ENCODE measurements at regions not wholly inside any gene's neighbourhood (a gene's known extent, or its start where the extent isn't known, plus 50 kb on each side); places are given as distances from the start of the nearest gene placed in this dataset.

DNA sequence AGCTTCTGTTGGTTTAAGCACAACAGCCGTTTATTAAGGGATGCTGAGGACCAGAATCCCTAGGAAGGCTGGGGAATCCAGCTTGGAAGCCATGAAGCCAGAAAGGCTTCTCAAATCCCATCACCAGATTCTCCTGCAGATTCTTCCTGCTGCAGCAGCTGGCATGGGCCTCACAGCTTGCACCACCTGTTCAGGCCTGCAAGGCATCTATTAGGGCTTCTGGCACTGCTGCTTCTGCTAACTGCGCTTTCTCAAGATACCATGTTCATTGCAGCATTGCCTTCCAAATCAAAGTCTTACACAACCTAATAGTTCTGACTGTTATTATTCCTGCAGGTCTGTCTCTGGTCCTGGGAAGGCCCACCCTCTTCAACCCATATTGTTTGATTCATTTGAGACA is 51.2 kb upstream of the ZNF366 start:
- Histone ChIP-seq H3K27ac (ENCODE audit: low read depth in 2 of 2, low read length in 1 of 2) (no peak overlapping the region), H3K9ac (no peak overlapping the region), H2AFZ (ENCODE audit: low read depth) (no peak overlapping the region), H3K9me2 (no peaks in the 10 kb centered on the region), H3K79me2 (ENCODE audit: insufficient read depth) (no peaks in the 10 kb centered on the region), H3F3A (replicated peaks; ENCODE audit: insufficient read depth) (no peaks in the 10 kb centered on the region), H3K36me3 (replicated peaks in 1 of 2; ENCODE audit: control insufficient read depth in 1 of 2, insufficient read depth in 2 of 2, low read length in 1 of 2) (no peaks in the 10 kb centered on the region), H3K27me3 (ENCODE audit: insufficient read depth) (no peaks in the 10 kb centered on the region), H3K4me2 (no peak overlapping the region), H4K20me1 (ENCODE audit: insufficient read depth) (no peaks in the 10 kb centered on the region), H3K9me3 (no peaks in the 10 kb centered on the region), H3K4me1 (ENCODE audit: control insufficient read depth in 1 of 2, insufficient read depth in 2 of 2, low read depth in 1 of 2, low read length in 1 of 2) (peaks cover 0 to 8% of the 10 kb centered on the region in 2 experiments; a peak in 1 of 4 replicates), H3K4me3 (ENCODE audit: low read depth in 2 of 2, low read length in 1 of 2) (no peak overlapping the region)
- DNase-seq: peak; percentile 27
- TF ChIP-seq MXI1 (IDR thresholded peaks at IDR 0.05; ENCODE audit: low read depth, low read length) (no peak), RAD21 (IDR thresholded peaks at IDR 0.05; ENCODE audit: low read length) (no peak), IRF3 (IDR thresholded peaks at IDR 0.05; ENCODE audit: low read depth, low read length) (no peak), PBX3 (IDR thresholded peaks at IDR 0.05) (no peak), JUND (IDR thresholded peaks at IDR 0.05) (no peak), RFX5 (IDR thresholded peaks at IDR 0.05; ENCODE audit: low read length) (no peak), RCOR1 (IDR thresholded peaks at IDR 0.05; ENCODE audit: low read length) (no peak), EP300 (IDR thresholded peaks at IDR 0.05; ENCODE audit: borderline replicate concordance in 1 of 2, low read depth in 1 of 2, low read length in 1 of 2) (no peak), MEF2A (IDR thresholded peaks at IDR 0.05; ENCODE audit: borderline replicate concordance, low read depth) (no peak), FOSL2 (IDR thresholded peaks at IDR 0.05; ENCODE audit: borderline replicate concordance, low read depth) (no peak), FOXJ3 (CRISPR knock-in tag; IDR thresholded peaks at IDR 0.05) (no peak), EZH2phosphoT487 (IDR thresholded peaks at IDR 0.05; ENCODE audit: borderline replicate concordance, low read depth) (no peak), RXRA (IDR thresholded peaks at IDR 0.05; ENCODE audit: borderline replicate concordance, low read depth) (no peak)
- TF ChIP-seq, protein P1, sequence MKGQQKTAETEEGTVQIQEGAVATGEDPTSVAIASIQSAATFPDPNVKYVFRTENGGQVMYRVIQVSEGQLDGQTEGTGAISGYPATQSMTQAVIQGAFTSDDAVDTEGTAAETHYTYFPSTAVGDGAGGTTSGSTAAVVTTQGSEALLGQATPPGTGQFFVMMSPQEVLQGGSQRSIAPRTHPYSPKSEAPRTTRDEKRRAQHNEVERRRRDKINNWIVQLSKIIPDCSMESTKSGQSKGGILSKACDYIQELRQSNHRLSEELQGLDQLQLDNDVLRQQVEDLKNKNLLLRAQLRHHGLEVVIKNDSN (IDR thresholded peaks at IDR 0.05; ENCODE audit: borderline replicate concordance, low read depth): no peak
- TF ChIP-seq, protein P2, sequence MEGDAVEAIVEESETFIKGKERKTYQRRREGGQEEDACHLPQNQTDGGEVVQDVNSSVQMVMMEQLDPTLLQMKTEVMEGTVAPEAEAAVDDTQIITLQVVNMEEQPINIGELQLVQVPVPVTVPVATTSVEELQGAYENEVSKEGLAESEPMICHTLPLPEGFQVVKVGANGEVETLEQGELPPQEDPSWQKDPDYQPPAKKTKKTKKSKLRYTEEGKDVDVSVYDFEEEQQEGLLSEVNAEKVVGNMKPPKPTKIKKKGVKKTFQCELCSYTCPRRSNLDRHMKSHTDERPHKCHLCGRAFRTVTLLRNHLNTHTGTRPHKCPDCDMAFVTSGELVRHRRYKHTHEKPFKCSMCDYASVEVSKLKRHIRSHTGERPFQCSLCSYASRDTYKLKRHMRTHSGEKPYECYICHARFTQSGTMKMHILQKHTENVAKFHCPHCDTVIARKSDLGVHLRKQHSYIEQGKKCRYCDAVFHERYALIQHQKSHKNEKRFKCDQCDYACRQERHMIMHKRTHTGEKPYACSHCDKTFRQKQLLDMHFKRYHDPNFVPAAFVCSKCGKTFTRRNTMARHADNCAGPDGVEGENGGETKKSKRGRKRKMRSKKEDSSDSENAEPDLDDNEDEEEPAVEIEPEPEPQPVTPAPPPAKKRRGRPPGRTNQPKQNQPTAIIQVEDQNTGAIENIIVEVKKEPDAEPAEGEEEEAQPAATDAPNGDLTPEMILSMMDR (IDR thresholded peaks at IDR 0.05): no peak
- POLR2A ChIA-PET: no interaction called here
- WGBS (ENCODE audit: low lambda C conversion rate): 83% methylated on average over 2 of the region's 2 CpGs
- CTCF ChIA-PET: interaction anchor here (0.6 to 1.1 kb wide), 3 partner anchors 17 to 380 kb away, joined by 3 to 5 read pairs (median 3); no protein-coding TSS in a partner anchor
